Mesenchymal stem cell (in vitro differentiated cells and primary cell): ENCODE measurements at regions not wholly inside any gene's neighbourhood (a gene's known extent, or its start where the extent isn't known, plus 50 kb on each side); places are given as distances from the start of the nearest gene placed in this dataset.
A peak's percentile ranks its signal among the peaks of the same experiment; 100 is the strongest.

ENCODE experiments used
- DNase-seq: peaks from one replicate; pipeline ENCODE4 v3.0.0-alpha.2; 2013
- H2AFZ ChIP-seq: one replicate; pipeline ENCODE4 v1.6.1; 2013; ENCODE audit warnings: low read depth, mild to moderate bottlenecking, control low read depth, inconsistent platforms, low read length, moderate library complexity
- H2AK5ac ChIP-seq: 2 replicates; pipeline ENCODE4 v1.6.1; 2013; ENCODE audit warnings: low read length, moderate library complexity, mild to moderate bottlenecking, inconsistent platforms; ENCODE audit not compliant: severe bottlenecking
- H2BK120ac ChIP-seq: one replicate; pipeline ENCODE4 v1.6.1; 2013; ENCODE audit warnings: low read depth, mild to moderate bottlenecking, inconsistent platforms, low read length, moderate library complexity
- H2BK12ac ChIP-seq, 2 experiments: one replicate each; pipeline ENCODE4 v1.6.1; 2013; ENCODE audit warnings: inconsistent platforms in 2 of 2, low read length in 2 of 2, mild to moderate bottlenecking in 2 of 2, moderate library complexity in 2 of 2, control low read depth in 1 of 2
- H2BK15ac ChIP-seq: one replicate; pipeline ENCODE4 v1.6.1; 2013; ENCODE audit warnings: mild to moderate bottlenecking, low read depth, inconsistent platforms; ENCODE audit not compliant: poor library complexity, severe bottlenecking
- H2BK5ac ChIP-seq: 2 replicates; pipeline ENCODE4 v1.6.1; 2013; ENCODE audit warnings: low read depth, mild to moderate bottlenecking, low read length, control low read depth, inconsistent platforms; ENCODE audit not compliant: poor library complexity, severe bottlenecking
- H3K14ac ChIP-seq, 2 experiments: one replicate each; pipeline ENCODE4 v1.6.1; 2013; ENCODE audit warnings: inconsistent platforms in 2 of 2, low read length in 2 of 2, control low read depth in 1 of 2, mild to moderate bottlenecking in 1 of 2, moderate library complexity in 1 of 2
- H3K18ac ChIP-seq, 2 experiments: one replicate each; pipeline ENCODE4 v1.6.1; 2013; ENCODE audit warnings: inconsistent platforms in 2 of 2, low read length in 2 of 2, control low read depth in 1 of 2, low read depth in 1 of 2, mild to moderate bottlenecking in 1 of 2
- H3K23ac ChIP-seq, 2 experiments: one replicate each; pipeline ENCODE4 v1.6.1; 2013; ENCODE audit warnings: inconsistent platforms in 2 of 2, low read length in 2 of 2, mild to moderate bottlenecking in 2 of 2, moderate library complexity in 2 of 2, control low read depth in 1 of 2
- H3K27ac ChIP-seq: 2 replicates; pipeline ENCODE4 v1.5.1; 2013; ENCODE audit warnings: mild to moderate bottlenecking, moderate library complexity, low read length, control low read depth, inconsistent platforms; ENCODE audit not compliant: poor library complexity, severe bottlenecking
- H3K27me3 ChIP-seq, 2 experiments: 2 replicates each; pipeline versions ENCODE4 v1.6.1 to v1.7.0; 2013; ENCODE audit warnings: low read length in 2 of 2, mild to moderate bottlenecking in 2 of 2, moderate library complexity in 2 of 2, control low read depth in 1 of 2, inconsistent platforms in 1 of 2; ENCODE audit not compliant: control insufficient read depth in 1 of 2, insufficient read depth in 1 of 2
- H3K36me3 ChIP-seq, 2 experiments: 2 replicates each; pipeline versions ENCODE4 v1.6.1 to v1.7.0; 2013; ENCODE audit warnings: low read length in 2 of 2, control low read depth in 1 of 2, inconsistent platforms in 1 of 2, low read depth in 1 of 2, mild to moderate bottlenecking in 1 of 2; ENCODE audit not compliant: insufficient read depth in 2 of 2, control insufficient read depth in 1 of 2
- H3K4ac ChIP-seq, 2 experiments: one replicate each; pipeline ENCODE4 v1.6.1; 2013; ENCODE audit warnings: inconsistent platforms in 2 of 2, low read length in 2 of 2, mild to moderate bottlenecking in 2 of 2, moderate library complexity in 2 of 2, control low read depth in 1 of 2, low read depth in 1 of 2
- H3K4me1 ChIP-seq: 2 replicates; pipeline ENCODE4 v1.6.1; 2013; ENCODE audit warnings: low read depth, low read length, control low read depth; ENCODE audit not compliant: control insufficient read depth, insufficient read depth
- H3K4me2 ChIP-seq: 2 replicates; pipeline ENCODE4 v1.6.1; 2013; ENCODE audit warnings: low read length, mild to moderate bottlenecking, inconsistent platforms; ENCODE audit not compliant: poor library complexity, severe bottlenecking
- H3K4me3 ChIP-seq, 2 experiments: 2 replicates each; pipeline versions ENCODE4 v1.5.1 to v1.7.0; 2013; ENCODE audit warnings: low read length in 2 of 2, mild to moderate bottlenecking in 2 of 2, control low read depth in 1 of 2, low read depth in 1 of 2; ENCODE audit not compliant: insufficient read depth in 1 of 2
- H3K79me1 ChIP-seq: replicated peaks from 2 replicates; pipeline ENCODE4 v1.6.1; 2013; ENCODE audit warnings: mild to moderate bottlenecking, control low read depth, low read length, inconsistent platforms; ENCODE audit not compliant: poor library complexity, severe bottlenecking
- H3K9ac ChIP-seq: 2 replicates; pipeline ENCODE4 v1.7.0; 2013; ENCODE audit warnings: mild to moderate bottlenecking, low read length, moderate library complexity
- H3K9me3 ChIP-seq: 2 replicates; pipeline ENCODE4 v1.7.0; 2013; ENCODE audit warnings: mild to moderate bottlenecking, low read length; ENCODE audit not compliant: control insufficient read depth
- H4K8ac ChIP-seq: one replicate; pipeline ENCODE4 v1.6.1; 2013; ENCODE audit warnings: inconsistent platforms, mild to moderate bottlenecking, low read length, moderate library complexity
- H4K91ac ChIP-seq: one replicate; pipeline ENCODE4 v1.6.1; 2013; ENCODE audit warnings: mild to moderate bottlenecking, low read length, inconsistent platforms
- WGBS: methylation state at CpG from one replicate; pipeline ENCODE4 v1.1.7; 2013; ENCODE audit warnings: mixed read lengths; 5-methylcytosine and 5-hydroxymethylcytosine counted together

DNA sequence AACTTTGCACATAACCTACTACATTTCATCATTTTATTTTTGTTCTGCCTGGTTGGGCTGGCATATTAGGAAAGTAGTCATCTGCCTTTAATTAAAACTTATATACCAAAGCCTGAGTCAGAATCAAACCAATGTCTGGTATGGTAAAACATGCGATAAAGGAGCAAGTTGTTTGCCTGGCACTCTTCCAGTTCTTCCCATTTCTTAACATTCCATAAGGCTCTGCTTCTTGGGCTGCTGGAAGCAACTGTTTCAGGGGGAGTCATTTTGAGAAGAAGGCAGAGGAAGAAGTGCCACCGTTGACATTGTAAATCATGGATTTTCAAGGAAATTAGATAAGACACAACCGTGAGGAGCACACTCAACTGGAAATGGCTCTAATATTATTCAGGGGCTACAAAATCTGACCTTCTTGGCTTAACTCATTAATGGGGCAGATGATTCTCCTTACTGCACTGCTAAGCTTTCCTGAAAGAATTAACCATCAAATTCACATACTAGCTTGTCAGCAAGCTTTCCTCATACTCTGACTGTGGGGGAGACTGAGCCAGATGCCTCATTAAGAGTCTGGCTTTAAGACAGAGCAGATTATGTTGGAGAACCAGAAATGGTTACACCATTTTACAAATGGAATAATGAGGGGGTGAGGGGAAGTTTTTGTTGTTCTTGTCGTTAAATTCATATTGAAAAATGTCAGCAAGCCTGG, 391.0 kb downstream of the TMEM232 start:
- H3K23ac ChIP-seq, result no peak overlapping the region
- no peaks in the 10 kb centered on the region for H3K27me3 ChIP-seq
- no peak overlapping the region for H3K18ac ChIP-seq
- no peaks in the 10 kb centered on the region for H3K36me3 ChIP-seq
- no peaks in the 10 kb centered on the region for H3K79me1 ChIP-seq
- no peak overlapping the region for H2AK5ac ChIP-seq
- H3K27ac ChIP-seq, result no peak overlapping the region
- H2BK120ac ChIP-seq, result no peak overlapping the region
- H3K9me3 ChIP-seq, result no peaks in the 10 kb centered on the region
- peak overlapping the region; percentile 59 for H3K9ac ChIP-seq
- no peak overlapping the region for H3K4me2 ChIP-seq
- no peak overlapping the region for H4K91ac ChIP-seq
- H4K8ac ChIP-seq, result no peak overlapping the region
- no peak overlapping the region for H2BK12ac ChIP-seq
- no peak overlapping the region for H2BK5ac ChIP-seq
- H3K4me1 ChIP-seq, result no peaks in the 10 kb centered on the region
- peak overlapping the region in 1 of 2 experiments; percentile 8 for H3K4me3 ChIP-seq
- no peak overlapping the region for H2BK15ac ChIP-seq
- peak; percentile 36 for DNase-seq
- H2AFZ ChIP-seq, result no peak overlapping the region
- 53% methylated on average over 3 of the region's 4 CpGs for WGBS
- H3K14ac ChIP-seq, result no peak overlapping the region
- no peak overlapping the region for H3K4ac ChIP-seq

DNA sequence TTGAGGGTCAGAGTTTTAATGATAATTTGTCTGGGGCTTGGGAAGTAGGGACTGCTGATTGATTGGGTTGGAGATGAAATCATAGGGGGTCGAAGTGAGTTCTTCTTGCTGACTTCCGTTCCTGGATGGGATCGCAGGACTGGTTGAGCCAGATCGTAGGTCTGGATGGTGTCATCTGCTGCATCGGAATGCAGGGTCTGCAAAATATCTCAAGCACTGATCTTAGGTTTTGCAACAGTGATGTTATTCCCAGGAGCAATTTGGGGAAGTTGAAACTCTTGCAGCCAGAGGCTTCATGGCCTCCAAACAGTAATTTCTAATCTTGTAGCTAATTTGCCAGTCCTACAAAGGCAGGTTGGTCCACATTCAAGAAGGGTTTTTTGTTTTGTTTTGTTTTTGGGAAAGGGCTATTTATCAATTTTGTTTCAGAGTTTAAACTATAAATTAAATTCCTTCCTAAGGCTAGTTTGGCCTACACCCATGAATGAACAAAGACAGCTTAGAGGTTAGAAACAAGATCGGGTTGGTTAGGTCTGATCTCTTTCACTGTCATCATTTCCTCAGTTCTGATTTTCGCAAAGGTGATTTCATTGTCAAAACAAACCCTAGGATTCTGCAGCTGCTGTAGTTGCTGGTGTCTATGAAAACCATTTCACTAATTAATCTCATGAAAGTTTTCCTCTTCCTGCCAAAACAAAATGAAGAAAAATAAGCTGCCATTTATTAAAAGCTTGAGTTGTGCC, 388.0 kb downstream of the TMEM232 start:
- Histone ChIP-seq H3K18ac (no peak overlapping the region), H4K8ac (no peak overlapping the region), H3K23ac (no peak overlapping the region), H3K14ac (no peak overlapping the region), H2AK5ac (no peak overlapping the region), H3K4me1 (no peaks in the 10 kb centered on the region), H3K79me1 (no peaks in the 10 kb centered on the region), H3K9me3 (no peaks in the 10 kb centered on the region), H2BK120ac (no peak overlapping the region), H3K4me3 (no peak overlapping the region), H2AFZ (no peak overlapping the region), H3K4me2 (no peak overlapping the region), H3K9ac (no peak overlapping the region), H3K36me3 (no peaks in the 10 kb centered on the region), H4K91ac (no peak overlapping the region), H2BK15ac (no peak overlapping the region), H2BK12ac (no peak overlapping the region), H3K4ac (no peak overlapping the region), H3K27ac (no peak overlapping the region), H3K27me3 (no peaks in the 10 kb centered on the region), H2BK5ac (no peak overlapping the region)
- peak; percentile 40 for DNase-seq
- WGBS, result 26% methylated on average over 7 of the region's 7 CpGs

DNA sequence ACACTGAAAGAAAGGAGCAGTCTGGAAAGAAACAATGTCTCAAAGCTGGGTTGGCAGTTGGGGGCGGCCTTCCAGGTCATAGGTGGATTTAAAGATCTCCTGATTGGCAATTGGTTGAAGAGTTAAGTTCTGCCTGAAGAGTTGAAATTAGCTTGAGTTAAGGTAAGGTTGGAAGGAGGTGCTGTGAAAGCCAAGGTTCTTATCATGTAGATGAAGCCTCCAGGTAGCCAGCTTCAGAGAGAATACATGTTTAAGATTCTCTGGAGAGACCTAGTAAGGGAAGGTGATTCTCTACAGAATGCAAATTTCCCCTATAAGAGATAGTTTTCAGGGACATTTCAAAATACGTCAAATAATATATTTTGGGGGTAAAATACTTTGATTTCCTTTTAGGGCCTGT, 387.1 kb downstream of the TMEM232 start:
- H3K4me3 ChIP-seq, result no peak overlapping the region
- no peaks in the 10 kb centered on the region for H3K36me3 ChIP-seq
- H3K9ac ChIP-seq, result no peak overlapping the region
- H2BK120ac ChIP-seq, result no peak overlapping the region
- H3K27me3 ChIP-seq, result no peaks in the 10 kb centered on the region
- H2AK5ac ChIP-seq, result no peak overlapping the region
- H3K9me3 ChIP-seq, result no peaks in the 10 kb centered on the region
- no peak overlapping the region for H3K18ac ChIP-seq
- no peak overlapping the region for H3K14ac ChIP-seq
- H3K23ac ChIP-seq, result no peak overlapping the region
- no peaks in the 10 kb centered on the region for H3K4me1 ChIP-seq
- no peak overlapping the region for H4K8ac ChIP-seq
- H3K79me1 ChIP-seq, result no peaks in the 10 kb centered on the region
- no peak overlapping the region for H2AFZ ChIP-seq
- no peak overlapping the region for H2BK5ac ChIP-seq
- no peak overlapping the region for H4K91ac ChIP-seq
- H2BK15ac ChIP-seq, result peak overlapping the region; percentile 12
- no peak for DNase-seq
- H3K4ac ChIP-seq, result no peak overlapping the region
- WGBS, result 96% methylated on average over 2 of the region's 2 CpGs
- no peak overlapping the region for H2BK12ac ChIP-seq
- no peak overlapping the region for H3K27ac ChIP-seq
- H3K4me2 ChIP-seq, result no peak overlapping the region

DNA sequence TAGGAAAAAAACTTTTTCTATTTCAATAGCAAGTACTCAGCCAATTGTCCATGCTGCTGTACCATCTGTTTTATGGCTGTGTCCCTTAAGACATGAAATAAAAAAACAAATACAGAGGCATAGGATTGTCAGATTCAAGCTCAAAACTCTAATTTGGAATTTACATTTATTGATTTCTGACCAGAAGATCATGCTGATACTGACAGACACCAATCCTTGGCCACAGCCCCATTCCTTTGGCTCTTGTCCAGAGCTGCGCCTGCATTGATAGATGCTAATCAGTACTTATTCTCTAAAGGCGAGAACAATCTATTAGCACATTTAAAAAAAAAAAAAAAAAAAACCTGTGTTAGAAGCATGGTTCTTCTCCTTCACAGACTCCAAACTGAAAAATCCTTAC, 384.6 kb downstream of the TMEM232 start:
- H3K9ac ChIP-seq, result no peak overlapping the region
- H3K14ac ChIP-seq, result no peak overlapping the region
- H3K18ac ChIP-seq, result no peak overlapping the region
- no peak overlapping the region for H3K27ac ChIP-seq
- H2BK5ac ChIP-seq, result no peak overlapping the region
- H4K91ac ChIP-seq, result no peak overlapping the region
- no peak for DNase-seq
- WGBS, result 93% methylated on average over 2 of the region's 2 CpGs
- no peaks in the 10 kb centered on the region for H3K4me1 ChIP-seq
- no peaks in the 10 kb centered on the region for H3K36me3 ChIP-seq
- no peak overlapping the region for H2BK15ac ChIP-seq
- H3K9me3 ChIP-seq, result no peaks in the 10 kb centered on the region
- H4K8ac ChIP-seq, result no peak overlapping the region
- H2AK5ac ChIP-seq, result no peak overlapping the region
- H3K4me3 ChIP-seq, result no peak overlapping the region
- no peaks in the 10 kb centered on the region for H3K27me3 ChIP-seq
- no peak overlapping the region for H2BK12ac ChIP-seq
- H2BK120ac ChIP-seq, result no peak overlapping the region
- H3K4me2 ChIP-seq, result no peak overlapping the region
- no peak overlapping the region for H2AFZ ChIP-seq
- H3K79me1 ChIP-seq, result no peaks in the 10 kb centered on the region
- no peak overlapping the region for H3K4ac ChIP-seq
- no peak overlapping the region for H3K23ac ChIP-seq
